ENCODE measurements at regions not wholly inside any gene's neighbourhood (a gene's known extent, or its start where the extent isn't known, plus 50 kb on each side); places are given as distances from the start of the nearest gene placed in this dataset.

GRCh38 chr13:109884462-109884861, 98.1 kb upstream of the IRS2 start:
- H4K5ac ChIP-seq (ENCODE audit: low read length), result no peak overlapping the region

DNA sequence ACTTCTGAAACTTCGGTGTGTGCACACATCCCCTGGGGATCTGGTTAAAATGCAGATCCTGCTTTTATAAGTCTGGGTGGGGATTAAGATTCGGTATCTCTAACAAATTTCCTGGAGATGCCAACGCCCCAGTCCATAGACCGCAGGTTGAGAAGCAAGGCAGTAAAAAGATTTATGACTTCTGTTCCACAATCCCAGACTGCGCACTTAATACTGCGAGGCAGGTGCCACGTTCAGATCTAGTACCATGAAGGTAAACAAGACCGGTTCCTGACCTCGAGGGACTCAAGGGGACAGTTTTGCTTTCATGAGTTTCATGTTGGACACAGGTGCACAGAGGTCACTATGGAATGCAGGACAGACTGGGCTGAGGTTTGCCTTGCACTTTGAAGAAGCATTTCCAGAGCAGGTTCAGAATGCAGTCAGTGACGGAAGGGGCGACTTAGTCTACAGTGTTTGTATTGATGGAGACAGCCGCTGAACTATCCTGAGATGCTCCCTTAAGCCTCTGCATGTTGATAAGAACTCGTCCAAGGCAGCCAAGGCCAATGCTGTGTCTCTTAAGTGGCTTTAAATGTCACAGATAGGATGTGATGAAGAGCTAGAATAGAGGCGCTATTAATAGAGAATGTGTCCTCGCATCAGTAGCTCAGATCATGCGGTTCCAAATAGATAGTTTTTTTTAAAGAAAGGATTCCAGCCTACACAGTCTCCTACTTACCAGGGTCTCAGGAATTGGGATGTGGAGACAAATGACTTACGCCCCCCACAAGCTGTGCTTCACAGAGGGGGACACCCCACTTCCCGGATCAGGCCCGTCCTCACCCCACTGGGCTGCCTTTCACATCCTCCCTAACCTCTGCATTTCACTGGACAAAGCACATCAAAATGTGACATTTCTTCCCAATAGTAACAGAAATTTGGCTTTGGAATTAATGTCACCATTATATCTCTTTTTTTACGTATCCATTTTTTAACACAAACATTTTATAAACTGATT, 97.1 kb upstream of the IRS2 start:
- DNase-seq, result no peak
- H2BK120ac ChIP-seq (ENCODE audit: low read depth, low read length), result no peak overlapping the region
- H3K56ac ChIP-seq (ENCODE audit: low read length), result no peak overlapping the region
- no peaks in the 10 kb centered on the region for H3K4me1 ChIP-seq (ENCODE audit: control insufficient read depth, low read depth, low read length)
- no peak overlapping the region for H3K4ac ChIP-seq (ENCODE audit: low read depth, low read length)
- no peak overlapping the region for H2BK15ac ChIP-seq (replicated peaks; ENCODE audit: low read depth)
- H3K27me3 ChIP-seq (ENCODE audit: insufficient read depth, low read length, poor library complexity), result no peaks in the 10 kb centered on the region
- no peak overlapping the region for H4K8ac ChIP-seq (ENCODE audit: low read depth, low read length)
- WGBS (ENCODE audit: extremely low coverage, insufficient coverage, low lambda C conversion rate), result 100% methylated on average over 1 of the region's 20 CpGs
- H3K79me2 ChIP-seq (ENCODE audit: control insufficient read depth, insufficient read depth, low read length), result no peaks in the 10 kb centered on the region
- no peak overlapping the region for H3K18ac ChIP-seq (ENCODE audit: low read length)
- no peak overlapping the region for H3K27ac ChIP-seq (ENCODE audit: low read depth, low read length)
- H4K5ac ChIP-seq (ENCODE audit: low read length), result no peak overlapping the region
- H3K4me2 ChIP-seq (ENCODE audit: low read length), result no peak overlapping the region
- no peaks in the 10 kb centered on the region for H3K36me3 ChIP-seq (ENCODE audit: control insufficient read depth, insufficient read depth, low read length)
- no peak overlapping the region for H3K4me3 ChIP-seq (ENCODE audit: low read length)
- no peak overlapping the region for H2AK5ac ChIP-seq (ENCODE audit: low read length)
- no peak overlapping the region for H3K9ac ChIP-seq (ENCODE audit: low read length)
- no peak overlapping the region for H3K23ac ChIP-seq (ENCODE audit: low read length)
- H3K79me1 ChIP-seq (ENCODE audit: low read length), result no peaks in the 10 kb centered on the region
- no peak overlapping the region for H2BK5ac ChIP-seq (ENCODE audit: low read length)

More at GRCh38 chr13:109884462-109884861, 98.1 kb upstream of the IRS2 start:
- Histone ChIP-seq H2AK5ac (ENCODE audit: low read length) (no peak overlapping the region), H2BK5ac (ENCODE audit: low read length) (no peak overlapping the region), H3K36me3 (ENCODE audit: control insufficient read depth, insufficient read depth, low read length) (no peaks in the 10 kb centered on the region), H3K4me2 (ENCODE audit: low read length) (no peak overlapping the region), H3K27me3 (ENCODE audit: insufficient read depth, low read length, poor library complexity) (no peaks in the 10 kb centered on the region), H3K9ac (ENCODE audit: low read length) (no peak overlapping the region), H3K18ac (ENCODE audit: low read length) (no peak overlapping the region), H2BK120ac (ENCODE audit: low read depth, low read length) (no peak overlapping the region), H3K4ac (ENCODE audit: low read depth, low read length) (no peak overlapping the region), H3K79me2 (ENCODE audit: control insufficient read depth, insufficient read depth, low read length) (no peaks in the 10 kb centered on the region), H3K56ac (ENCODE audit: low read length) (no peak overlapping the region), H3K27ac (ENCODE audit: low read depth, low read length) (no peak overlapping the region), H3K4me3 (ENCODE audit: low read length) (no peak overlapping the region), H3K4me1 (ENCODE audit: control insufficient read depth, low read depth, low read length) (no peaks in the 10 kb centered on the region), H4K8ac (ENCODE audit: low read depth, low read length) (no peak overlapping the region), H3K23ac (ENCODE audit: low read length) (no peak overlapping the region), H2BK15ac (replicated peaks; ENCODE audit: low read depth) (no peak overlapping the region), H3K79me1 (ENCODE audit: low read length) (no peaks in the 10 kb centered on the region)
- no peak for DNase-seq
- no CpG with 5 or more reads among the region's 1 CpG for WGBS (ENCODE audit: extremely low coverage, insufficient coverage, low lambda C conversion rate)

DNA sequence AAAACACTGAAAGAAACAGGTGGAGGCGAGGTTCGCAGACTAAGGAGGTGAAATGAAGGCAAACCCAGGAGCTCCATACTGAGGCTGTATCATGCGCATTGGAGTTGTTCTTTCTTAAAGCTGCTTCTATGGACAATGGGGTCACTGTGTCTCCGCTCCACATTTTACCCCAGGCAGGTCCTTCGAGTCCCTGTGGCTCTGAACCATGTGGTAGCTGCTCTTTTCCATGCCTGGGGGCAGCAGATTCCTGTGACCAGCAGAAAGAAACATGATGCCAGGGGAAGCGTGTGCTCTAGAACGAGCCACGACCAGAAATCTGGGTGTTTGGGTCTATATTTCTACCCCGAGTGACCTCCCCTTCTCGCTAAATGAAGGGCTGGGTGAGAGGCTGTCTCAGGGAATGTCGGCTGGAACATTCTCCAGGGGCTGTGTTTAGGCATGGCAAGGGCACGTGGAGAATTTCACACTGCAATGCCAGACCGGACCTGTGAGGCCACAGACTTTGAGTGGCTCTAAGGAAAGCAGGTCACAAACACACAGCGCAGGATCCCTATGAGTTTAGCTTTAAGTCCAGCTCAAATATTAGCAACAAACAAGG, 95.7 kb upstream of the IRS2 start:
- H3K36me3 ChIP-seq (ENCODE audit: control insufficient read depth, insufficient read depth, low read length), result no peaks in the 10 kb centered on the region
- H3K4ac ChIP-seq (ENCODE audit: low read depth, low read length), result no peak overlapping the region
- H3K23ac ChIP-seq (ENCODE audit: low read length), result no peak overlapping the region
- no peak overlapping the region for H3K4me2 ChIP-seq (ENCODE audit: low read length)
- no peaks in the 10 kb centered on the region for H3K79me2 ChIP-seq (ENCODE audit: control insufficient read depth, insufficient read depth, low read length)
- no peak overlapping the region for H3K27ac ChIP-seq (ENCODE audit: low read depth, low read length)
- no peak overlapping the region for H2BK120ac ChIP-seq (ENCODE audit: low read depth, low read length)
- H2AK5ac ChIP-seq (ENCODE audit: low read length), result no peak overlapping the region
- H3K18ac ChIP-seq (ENCODE audit: low read length), result no peak overlapping the region
- H3K4me3 ChIP-seq (ENCODE audit: low read length), result no peak overlapping the region
- H3K9ac ChIP-seq (ENCODE audit: low read length), result no peak overlapping the region
- WGBS (ENCODE audit: extremely low coverage, insufficient coverage, low lambda C conversion rate), result no CpG with 5 or more reads among the region's 14 CpGs
- H4K5ac ChIP-seq (ENCODE audit: low read length), result no peak overlapping the region
- no peak overlapping the region for H2BK15ac ChIP-seq (replicated peaks; ENCODE audit: low read depth)
- H3K79me1 ChIP-seq (ENCODE audit: low read length), result no peaks in the 10 kb centered on the region
- no peak overlapping the region for H2BK5ac ChIP-seq (ENCODE audit: low read length)
- no peaks in the 10 kb centered on the region for H3K27me3 ChIP-seq (ENCODE audit: insufficient read depth, low read length, poor library complexity)
- H3K56ac ChIP-seq (ENCODE audit: low read length), result no peak overlapping the region
- no peaks in the 10 kb centered on the region for H3K4me1 ChIP-seq (ENCODE audit: control insufficient read depth, low read depth, low read length)
- peak; percentile 27 for DNase-seq
- no peak overlapping the region for H4K8ac ChIP-seq (ENCODE audit: low read depth, low read length)

GRCh38 chr13:109881347-109881725, 95.0 kb upstream of the IRS2 start:
- Histone ChIP-seq H4K5ac (ENCODE audit: low read length) (no peak overlapping the region), H2BK15ac (replicated peaks; ENCODE audit: low read depth) (no peak overlapping the region), H3K56ac (ENCODE audit: low read length) (no peak overlapping the region), H3K36me3 (ENCODE audit: control insufficient read depth, insufficient read depth, low read length) (no peaks in the 10 kb centered on the region), H3K79me2 (ENCODE audit: control insufficient read depth, insufficient read depth, low read length) (no peaks in the 10 kb centered on the region), H3K27me3 (ENCODE audit: insufficient read depth, low read length, poor library complexity) (no peaks in the 10 kb centered on the region), H2BK120ac (ENCODE audit: low read depth, low read length) (no peak overlapping the region), H3K4me1 (ENCODE audit: control insufficient read depth, low read depth, low read length) (no peaks in the 10 kb centered on the region), H4K8ac (ENCODE audit: low read depth, low read length) (no peak overlapping the region), H2BK5ac (ENCODE audit: low read length) (no peak overlapping the region), H3K4ac (ENCODE audit: low read depth, low read length) (no peak overlapping the region), H3K18ac (ENCODE audit: low read length) (no peak overlapping the region), H3K79me1 (ENCODE audit: low read length) (no peaks in the 10 kb centered on the region), H3K23ac (ENCODE audit: low read length) (no peak overlapping the region), H2AK5ac (ENCODE audit: low read length) (no peak overlapping the region), H3K9ac (ENCODE audit: low read length) (no peak overlapping the region), H3K4me2 (ENCODE audit: low read length) (no peak overlapping the region), H3K27ac (ENCODE audit: low read depth, low read length) (no peak overlapping the region), H3K4me3 (ENCODE audit: low read length) (no peak overlapping the region)
- no peak for DNase-seq
- WGBS (ENCODE audit: extremely low coverage, insufficient coverage, low lambda C conversion rate), result no CpG with 5 or more reads among the region's 14 CpGs

DNA sequence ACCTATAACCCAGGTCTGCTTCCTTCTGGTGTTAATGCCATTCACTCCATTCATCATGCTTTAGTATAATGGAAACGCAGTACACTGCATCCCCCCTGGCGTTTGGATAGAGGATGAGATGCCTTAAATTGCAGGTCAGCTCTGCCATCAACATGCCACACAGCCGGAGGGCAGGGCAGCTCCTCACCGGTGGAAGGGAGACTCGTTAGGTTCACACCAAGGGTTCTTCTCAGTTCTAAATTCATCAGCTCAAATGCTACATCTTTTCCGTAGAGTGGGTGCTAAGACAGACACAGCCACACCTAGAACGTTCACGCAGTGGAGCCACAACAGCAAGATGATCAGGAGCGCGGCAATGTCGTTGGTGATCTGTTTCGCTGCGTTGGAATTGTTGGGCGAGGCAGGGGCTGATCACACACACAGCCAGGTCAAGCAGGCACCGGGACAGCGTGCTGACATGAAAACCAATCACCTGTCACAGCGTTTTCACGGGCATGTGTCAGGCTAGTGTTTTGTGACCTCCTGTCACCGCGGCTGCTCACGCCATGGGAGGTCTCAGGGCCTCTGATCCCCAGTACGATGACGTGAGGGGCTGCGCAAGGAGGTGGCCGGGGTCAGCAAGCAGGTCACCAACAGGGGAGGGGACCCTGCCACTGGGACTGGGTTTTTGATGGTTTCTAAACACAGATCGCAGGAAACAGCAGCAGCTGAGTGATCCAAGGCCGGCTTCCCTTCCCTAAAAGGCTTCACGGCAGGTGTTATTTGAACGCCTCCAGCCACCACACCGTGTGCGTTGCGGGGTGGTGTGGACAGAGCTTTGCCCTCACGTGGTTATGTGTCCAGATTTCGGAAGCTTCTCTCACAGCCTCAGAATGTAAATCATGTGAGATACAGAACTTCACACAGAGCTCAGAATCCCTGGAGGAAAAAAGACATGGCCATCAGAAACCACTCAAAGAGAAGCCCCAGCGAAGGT, 94.3 kb upstream of the IRS2 start:
- Histone ChIP-seq H3K27me3 (ENCODE audit: insufficient read depth, low read length, poor library complexity) (no peaks in the 10 kb centered on the region), H3K79me1 (ENCODE audit: low read length) (no peaks in the 10 kb centered on the region), H3K79me2 (ENCODE audit: control insufficient read depth, insufficient read depth, low read length) (no peaks in the 10 kb centered on the region), H3K36me3 (ENCODE audit: control insufficient read depth, insufficient read depth, low read length) (no peaks in the 10 kb centered on the region), H3K23ac (ENCODE audit: low read length) (no peak overlapping the region), H3K4ac (ENCODE audit: low read depth, low read length) (no peak overlapping the region), H2BK5ac (ENCODE audit: low read length) (no peak overlapping the region), H3K4me2 (ENCODE audit: low read length) (no peak overlapping the region), H2BK15ac (replicated peaks; ENCODE audit: low read depth) (no peak overlapping the region), H3K18ac (ENCODE audit: low read length) (no peak overlapping the region), H3K27ac (ENCODE audit: low read depth, low read length) (no peak overlapping the region), H4K8ac (ENCODE audit: low read depth, low read length) (no peak overlapping the region), H3K4me1 (ENCODE audit: control insufficient read depth, low read depth, low read length) (no peaks in the 10 kb centered on the region), H3K9ac (ENCODE audit: low read length) (no peak overlapping the region), H4K5ac (ENCODE audit: low read length) (no peak overlapping the region), H3K4me3 (ENCODE audit: low read length) (no peak overlapping the region), H2BK120ac (ENCODE audit: low read depth, low read length) (no peak overlapping the region), H3K56ac (ENCODE audit: low read length) (no peak overlapping the region), H2AK5ac (ENCODE audit: low read length) (no peak overlapping the region)
- no CpG with 5 or more reads among the region's 35 CpGs for WGBS (ENCODE audit: extremely low coverage, insufficient coverage, low lambda C conversion rate)
- DNase-seq, result no peak
